GM19035 (cell line): ENCODE measurements at regions not wholly inside any gene's neighbourhood (a gene's known extent, or its start where the extent isn't known, plus 50 kb on each side); places are given as distances from the start of the nearest gene placed in this dataset.
"Not testable (repeated sequence)": the region's sequence is repeated elsewhere in the genome, so short reads cannot be mapped to it uniquely, and the experiment has no call there.

Experiments
- ATAC-seq: cut with Tn5 transposase; IDR thresholded peaks from one replicate; pipeline ENCODE4 v1.9.1; 2021; ENCODE audit not compliant: unreplicated experiment

DNA sequence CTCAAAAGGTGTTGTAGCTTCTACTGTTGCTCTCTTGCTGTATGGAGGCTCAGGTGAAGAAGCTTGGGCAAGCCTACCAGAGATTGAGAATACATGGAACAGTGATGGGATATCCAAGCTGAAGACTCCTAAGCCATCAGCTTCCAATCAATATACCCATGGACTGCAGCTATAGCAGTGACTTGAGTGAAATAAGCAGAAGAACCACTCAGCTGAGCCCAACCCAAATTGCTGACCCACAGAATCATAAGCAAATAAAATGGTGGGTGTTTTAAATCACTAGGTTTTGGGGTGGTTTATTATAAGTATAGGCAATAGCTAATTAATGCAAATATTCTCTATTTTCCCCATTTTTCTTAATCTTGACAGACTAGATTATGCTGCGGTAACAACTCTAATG is 147.7 kb upstream of the SALL1 start:
- ATAC-seq: no peak

DNA sequence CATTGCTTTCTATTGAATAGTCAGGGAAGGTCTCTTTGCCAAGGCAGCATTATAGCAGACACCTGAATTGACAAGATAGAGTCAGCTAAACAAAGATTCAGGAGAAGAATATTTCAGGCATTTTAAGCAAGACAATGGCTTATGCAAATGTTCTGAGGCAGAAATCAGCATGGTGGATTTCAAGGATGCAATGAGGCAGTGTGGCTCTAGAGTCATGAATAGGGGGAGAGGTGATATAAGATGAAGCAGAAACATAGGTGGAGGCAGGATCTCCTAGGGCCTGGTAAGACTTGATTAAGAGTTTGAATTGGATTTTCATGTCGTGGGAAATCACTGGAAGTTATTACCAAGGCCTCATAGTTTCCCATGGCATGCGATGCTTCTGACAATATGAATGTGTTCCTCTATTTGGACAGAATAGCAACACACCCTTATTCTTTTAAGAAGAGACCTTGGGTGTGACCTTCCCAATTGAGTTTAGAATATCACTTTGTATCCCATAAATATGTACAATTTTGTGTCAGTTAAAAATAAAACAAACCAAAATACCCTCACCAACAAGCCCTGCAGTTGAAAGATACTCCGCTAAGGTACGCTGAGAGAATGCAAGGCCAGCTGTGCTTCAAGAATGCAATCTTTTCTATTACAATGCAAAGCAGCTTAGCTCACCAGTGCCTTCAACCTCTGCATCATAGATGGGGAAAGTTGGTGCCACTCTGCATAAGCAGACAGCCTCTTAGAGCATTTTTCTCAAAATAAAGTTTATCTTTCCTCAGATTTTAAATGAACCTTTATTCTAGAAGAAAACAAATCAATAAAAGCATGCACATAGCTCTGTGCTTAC is 139.6 kb upstream of the SALL1 start:
- no peak for ATAC-seq

GRCh38 chr16:51289336-51289735 is 138.3 kb upstream of the SALL1 start:
- no peak for ATAC-seq

GRCh38 chr16:51287121-51287755 is 136.2 kb upstream of the SALL1 start:
- ATAC-seq: no peak

- no peak for ATAC-seq
Measured at GRCh38 chr16:51286272-51286671, 135.2 kb upstream of the SALL1 start.

DNA sequence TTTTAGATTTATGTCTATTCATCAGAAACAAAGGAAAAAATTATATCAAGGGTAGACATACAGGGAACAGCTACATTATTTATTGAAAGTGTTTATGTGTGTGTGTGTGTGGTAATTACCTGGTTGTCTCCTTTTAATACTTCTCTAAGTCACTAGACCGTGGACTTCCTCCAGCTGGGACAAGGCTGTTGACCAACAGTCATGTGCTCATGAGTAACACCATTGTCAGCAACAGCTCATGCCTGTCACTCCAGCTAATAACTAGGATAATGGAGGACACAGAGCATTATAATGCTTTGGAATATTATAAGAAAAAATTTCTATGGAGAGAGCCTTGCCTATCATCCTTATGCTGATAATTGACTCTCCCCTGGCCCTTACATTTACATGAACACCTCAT is 125.3 kb upstream of the SALL1 start:
- no peak for ATAC-seq

GRCh38 chr16:51272420-51272819 is 121.3 kb upstream of the SALL1 start:
- no peak for ATAC-seq

GRCh38 chr16:51271156-51271701 is 120.2 kb upstream of the SALL1 start:
- no peak for ATAC-seq

- ATAC-seq: no peak
Measured at GRCh38 chr16:51268237-51268636, 117.2 kb upstream of the SALL1 start.

- ATAC-seq: no peak
Measured at GRCh38 chr16:51267681-51268080, 116.6 kb upstream of the SALL1 start.

- ATAC-seq: no peak
Measured at GRCh38 chr16:51262428-51262827, 111.4 kb upstream of the SALL1 start.

DNA sequence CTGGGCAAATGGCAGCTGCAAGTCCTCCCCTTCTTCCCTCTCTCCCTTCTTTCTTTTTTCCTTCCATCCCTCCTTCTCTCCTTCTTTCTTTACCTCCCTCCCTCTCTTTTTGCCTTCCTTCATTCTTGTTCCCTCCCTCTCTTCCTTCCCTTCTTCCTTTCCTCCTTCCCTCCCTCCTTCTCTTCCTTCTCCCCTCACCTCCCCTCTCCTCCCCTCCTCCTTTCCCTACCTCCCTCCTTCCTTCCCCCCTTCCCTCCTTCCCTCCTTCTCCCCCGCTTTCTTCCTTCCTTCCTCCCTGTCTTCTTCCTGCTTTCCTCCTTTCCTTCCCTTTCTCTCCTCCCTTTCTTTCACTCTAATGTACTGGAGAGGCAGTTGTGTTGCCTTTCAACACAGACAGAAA is 110.8 kb upstream of the SALL1 start:
- no peak for ATAC-seq

DNA sequence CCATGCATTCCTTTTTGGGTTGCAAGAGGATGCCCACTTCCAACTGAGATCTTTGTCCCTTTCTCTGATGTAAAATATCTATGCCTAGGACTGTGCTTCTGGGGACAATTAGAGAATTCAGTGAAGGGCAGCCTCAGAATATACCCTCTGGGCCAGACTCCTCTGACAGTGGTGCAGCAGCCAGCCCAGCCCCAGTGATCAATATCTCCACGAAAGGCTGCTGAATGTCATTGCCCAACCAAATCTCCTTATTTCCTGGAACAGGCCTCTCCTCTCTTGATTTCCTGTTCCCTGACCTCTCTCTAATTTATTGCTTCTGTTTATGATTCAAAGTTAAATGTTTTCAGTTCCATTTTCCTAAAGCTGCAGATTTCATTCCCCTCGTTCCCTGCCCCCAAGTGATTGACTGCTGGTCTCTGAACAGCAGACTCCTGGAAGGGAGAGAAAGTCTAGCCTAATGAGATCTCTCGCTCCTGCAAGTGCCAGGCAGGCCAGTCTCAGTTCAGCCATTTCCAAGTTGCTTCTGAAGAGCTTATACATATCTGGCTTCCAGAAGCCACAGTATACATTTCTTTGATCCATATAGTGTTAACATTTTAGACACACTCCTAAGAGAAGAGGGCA is 104.4 kb upstream of the SALL1 start:
- ATAC-seq: no peak

DNA sequence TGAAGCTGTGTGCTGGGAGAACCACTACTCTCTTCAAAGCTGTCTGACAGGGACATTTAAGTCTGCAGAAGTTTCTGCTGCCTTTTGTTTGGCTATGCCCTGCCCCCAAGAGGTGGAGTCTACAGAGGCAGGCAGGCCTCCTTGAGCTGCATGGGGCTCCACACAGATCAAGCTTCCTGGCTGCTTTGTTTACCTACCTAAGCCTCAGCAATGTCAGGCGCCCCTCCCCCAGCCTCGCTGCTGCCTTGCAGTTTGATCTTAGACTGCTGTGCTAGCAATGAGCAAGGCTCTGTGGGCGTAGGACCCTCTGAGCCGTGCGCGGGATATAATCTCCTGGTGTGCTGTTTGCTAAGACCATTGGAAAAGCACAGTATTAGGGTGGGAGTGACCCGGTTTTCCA is 103.3 kb upstream of the SALL1 start:
- ATAC-seq: not testable (repeated sequence)

DNA sequence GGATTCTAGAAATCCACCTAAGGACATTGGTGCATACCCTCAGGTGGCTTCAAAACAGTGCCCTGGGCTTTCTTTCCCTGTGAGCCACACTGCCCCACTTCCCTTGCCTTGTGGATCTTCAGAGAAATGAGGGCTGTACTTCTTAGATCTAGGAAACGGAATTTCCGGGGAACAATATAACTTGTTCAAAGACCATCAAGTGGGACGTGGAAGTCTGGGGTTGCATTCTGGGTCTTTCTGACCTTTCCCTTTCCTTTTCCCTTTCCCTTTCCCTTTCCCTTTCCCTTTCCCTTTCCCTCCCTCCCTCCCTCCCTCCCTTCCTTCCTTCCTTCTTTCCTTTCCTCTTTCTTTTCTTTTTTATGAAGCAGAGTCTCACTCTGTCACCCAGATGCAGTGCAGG is 97.1 kb upstream of the SALL1 start:
- ATAC-seq: no peak

GRCh38 chr16:51245658-51245995 is 94.6 kb upstream of the SALL1 start:
- ATAC-seq: no peak

- ATAC-seq: no peak
Measured at GRCh38 chr16:51244887-51245657, 94.0 kb upstream of the SALL1 start.

DNA sequence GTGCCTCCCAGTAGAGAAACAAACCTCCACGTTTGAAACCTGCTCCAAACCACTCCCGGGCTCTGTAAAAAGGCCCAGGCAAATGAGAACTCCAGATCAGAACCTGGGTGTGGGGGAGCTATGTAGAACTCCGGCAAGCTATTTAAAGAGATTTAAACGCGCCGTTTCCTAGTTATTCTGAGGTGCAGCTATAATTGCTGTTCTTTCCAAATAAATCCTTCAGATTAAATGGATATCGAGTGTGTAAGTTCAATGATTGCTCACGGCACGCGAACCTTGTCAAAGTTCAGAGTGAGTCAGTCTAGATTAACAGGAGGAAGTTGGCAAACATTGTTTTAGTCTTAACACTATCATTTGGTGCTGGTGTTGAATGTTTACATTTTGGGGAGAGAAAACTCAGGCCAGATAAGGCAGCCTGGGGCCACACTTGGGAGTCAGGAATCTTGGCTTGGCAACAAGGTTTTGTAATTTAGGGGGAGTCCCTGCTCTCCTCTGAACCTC is 92.9 kb upstream of the SALL1 start:
- no peak for ATAC-seq

DNA sequence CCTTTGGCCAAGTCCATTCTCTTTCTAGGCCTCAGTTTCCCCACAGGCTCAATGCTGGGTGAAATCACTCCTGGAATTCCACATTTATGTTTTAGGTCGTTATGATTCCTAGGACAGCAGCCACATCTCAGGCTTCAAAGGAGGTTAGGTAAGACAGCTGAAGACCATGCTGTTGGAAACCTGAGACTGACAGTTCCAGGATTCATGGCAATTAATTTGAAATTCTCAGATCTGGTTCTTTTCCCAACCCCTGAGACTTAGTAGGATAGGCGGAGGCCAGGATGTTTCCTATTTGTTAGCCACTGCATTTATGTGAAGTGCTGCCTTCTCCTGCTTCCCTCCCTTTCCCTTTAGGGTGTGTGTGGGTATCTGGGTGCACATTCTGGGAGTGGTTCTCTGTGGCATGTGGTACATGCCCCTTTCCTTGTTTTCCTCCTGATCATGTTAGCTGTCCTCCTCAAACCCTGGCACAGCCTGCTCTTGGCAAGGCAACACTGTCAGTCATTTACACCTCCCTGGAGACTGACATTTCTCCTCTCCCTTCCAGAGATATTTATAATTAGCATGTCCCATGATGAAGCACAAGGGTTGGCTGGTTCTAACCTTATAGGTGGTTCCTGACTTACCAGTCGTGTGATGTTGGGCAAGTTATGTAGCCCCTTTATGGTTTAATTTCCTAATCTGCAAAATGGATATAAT is 91.4 kb upstream of the SALL1 start:
- no peak for ATAC-seq

DNA sequence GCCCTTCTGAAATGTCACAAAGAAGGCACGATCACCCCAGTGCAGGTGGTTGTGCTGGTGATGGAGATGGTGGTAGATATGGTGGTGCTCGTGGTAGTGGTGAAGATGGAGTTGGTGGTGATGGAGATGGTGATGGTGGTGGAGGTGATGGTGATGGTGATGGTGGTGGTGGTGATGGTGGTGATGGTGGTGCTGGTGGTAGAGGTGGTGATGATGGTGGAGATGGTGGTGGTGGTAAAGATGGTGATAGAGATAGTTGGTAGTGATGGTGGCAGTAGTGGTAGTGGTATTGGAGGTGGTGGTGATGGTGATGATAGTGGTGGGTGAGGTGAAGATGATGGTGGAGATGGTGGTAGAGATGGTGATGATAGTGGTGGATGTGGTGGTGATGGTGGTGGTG is 88.1 kb upstream of the SALL1 start:
- no peak for ATAC-seq
